C4-2B (cell line): ENCODE measurements at regions not wholly inside any gene's neighbourhood (a gene's known extent, or its start where the extent isn't known, plus 50 kb on each side); places are given as distances from the start of the nearest gene placed in this dataset.

ENCODE experiments used
- CTCF ChIP-seq: fragments of 450-650 bp; conservative IDR thresholded peaks from 2 replicates; pipeline ENCODE4 v1.5.1; 2017; ENCODE audit warnings: mild to moderate bottlenecking
- ZFX ChIP-seq: fragments of 450-650 bp; IDR thresholded peaks from 2 replicates; pipeline ENCODE4 v1.6.1; 2017

GRCh38 chr6:11386726-11387125, 150.8 kb upstream of the TMEM170B start:
- TF ChIP-seq CTCF (no peak), ZFX (no peak)
